ENCODE measurements at regions not wholly inside any gene's neighbourhood (a gene's known extent, or its start where the extent isn't known, plus 50 kb on each side); places are given as distances from the start of the nearest gene placed in this dataset.

GRCh38 chrX:28312259-28312658 lies 275.0 kb upstream of the IL1RAPL1 start:
- DNase-seq (ENCODE audit: low read depth) (no peak), FAIRE-seq (no peak)
- Histone ChIP-seq H3K27me3 (ENCODE audit: control insufficient read depth, insufficient read depth, low read length) (no peaks in the 10 kb centered on the region), H3K4me3 (ENCODE audit: low read depth, low read length) (no peak overlapping the region), H3K36me3 (ENCODE audit: control insufficient read depth, insufficient read depth, low read length) (no peaks in the 10 kb centered on the region)
- TF ChIP-seq CTCF (IDR thresholded peaks at IDR 0.05; ENCODE audit: insufficient read depth, low read length, severe bottlenecking): no peak

GRCh38 chrX:28311466-28311865 lies 275.8 kb upstream of the IL1RAPL1 start:
- FAIRE-seq (no peak), DNase-seq (ENCODE audit: low read depth) (no peak)
- H3K4me3 ChIP-seq (ENCODE audit: low read depth, low read length): no peak overlapping the region
- no peaks in the 10 kb centered on the region for H3K36me3 ChIP-seq (ENCODE audit: control insufficient read depth, insufficient read depth, low read length)
- no peaks in the 10 kb centered on the region for H3K27me3 ChIP-seq (ENCODE audit: control insufficient read depth, insufficient read depth, low read length)
- TF ChIP-seq CTCF (IDR thresholded peaks at IDR 0.05; ENCODE audit: insufficient read depth, low read length, severe bottlenecking): no peak

GRCh38 chrX:28303486-28303885 lies 283.8 kb upstream of the IL1RAPL1 start:
- no peak overlapping the region for H3K4me3 ChIP-seq (ENCODE audit: low read depth, low read length)
- H3K36me3 ChIP-seq (ENCODE audit: control insufficient read depth, insufficient read depth, low read length): no peaks in the 10 kb centered on the region
- no peak for TF ChIP-seq CTCF (IDR thresholded peaks at IDR 0.05; ENCODE audit: insufficient read depth, low read length, severe bottlenecking)
- no peaks in the 10 kb centered on the region for H3K27me3 ChIP-seq (ENCODE audit: control insufficient read depth, insufficient read depth, low read length)
- FAIRE-seq (no peak), DNase-seq (ENCODE audit: low read depth) (no peak)

- no peak for DNase-seq (ENCODE audit: low read depth)
- FAIRE-seq: no peak
- no peaks in the 10 kb centered on the region for H3K36me3 ChIP-seq (ENCODE audit: control insufficient read depth, insufficient read depth, low read length)
- TF ChIP-seq CTCF (IDR thresholded peaks at IDR 0.05; ENCODE audit: insufficient read depth, low read length, severe bottlenecking): no peak
- H3K27me3 ChIP-seq (ENCODE audit: control insufficient read depth, insufficient read depth, low read length): no peaks in the 10 kb centered on the region
- H3K4me3 ChIP-seq (ENCODE audit: low read depth, low read length): no peak overlapping the region
These were observed 297.5 kb upstream of the DCAF8L1 start for GRCh38 chrX:28278726-28279125.

- H3K4me3 ChIP-seq (ENCODE audit: low read depth, low read length): no peak overlapping the region
- DNase-seq (ENCODE audit: low read depth): no peak
- no peak for TF ChIP-seq CTCF (IDR thresholded peaks at IDR 0.05; ENCODE audit: insufficient read depth, low read length, severe bottlenecking)
- no peak for FAIRE-seq
- H3K36me3 ChIP-seq (ENCODE audit: control insufficient read depth, insufficient read depth, low read length): no peaks in the 10 kb centered on the region
- no peaks in the 10 kb centered on the region for H3K27me3 ChIP-seq (ENCODE audit: control insufficient read depth, insufficient read depth, low read length)
These were observed 297.0 kb upstream of the DCAF8L1 start for GRCh38 chrX:28278251-28278650.

GRCh38 chrX:28273736-28274135 lies 292.5 kb upstream of the DCAF8L1 start:
- no peak for DNase-seq (ENCODE audit: low read depth)
- no peak for TF ChIP-seq CTCF (IDR thresholded peaks at IDR 0.05; ENCODE audit: insufficient read depth, low read length, severe bottlenecking)
- FAIRE-seq: no peak
- Histone ChIP-seq H3K4me3 (ENCODE audit: low read depth, low read length) (no peak overlapping the region), H3K36me3 (ENCODE audit: control insufficient read depth, insufficient read depth, low read length) (no peaks in the 10 kb centered on the region), H3K27me3 (ENCODE audit: control insufficient read depth, insufficient read depth, low read length) (no peaks in the 10 kb centered on the region)

All from bronchial epithelial cell (primary cell).